CD4-positive, alpha-beta memory T cell (primary cell): ENCODE measurements at regions not wholly inside any gene's neighbourhood (a gene's known extent, or its start where the extent isn't known, plus 50 kb on each side); places are given as distances from the start of the nearest gene placed in this dataset.

ENCODE experiments used
- CTCF ChIA-PET: fragments of 350-600 bp; sonication (Branson Sonifier 250); formaldehyde crosslinking; loops from one replicate; lab custom pipeline; 2021; ENCODE audit warnings: inconsistent platforms; ENCODE audit not compliant: partially characterized antibody; lab: Charles Lee
- POLR2A ChIA-PET: fragments of 350-600 bp; sonication (Branson Sonifier 250); formaldehyde crosslinking; loops from one replicate; lab custom pipeline; 2021; ENCODE audit not compliant: partially characterized antibody; lab: Charles Lee
- DNase-seq, 5 donors: peaks; one replicate each; pipeline versions ENCODE4 v3.0.0 to v3.0.0-alpha.2; 2020 to 2022; ENCODE audit warnings: mixed read lengths in 1 of 5
- H3K27ac ChIP-seq: one replicate; pipeline ENCODE4 v1.7.0; 2013; ENCODE audit warnings: low read depth, low read length
- H3K27me3 ChIP-seq: 2 replicates; pipeline ENCODE4 v1.7.0; 2013; ENCODE audit warnings: mild to moderate bottlenecking, low read length, moderate library complexity; ENCODE audit not compliant: insufficient read depth
- H3K36me3 ChIP-seq: 2 replicates; pipeline ENCODE4 v1.7.0; 2013; ENCODE audit warnings: mild to moderate bottlenecking, low read length, moderate library complexity; ENCODE audit not compliant: insufficient read depth
- H3K4me1 ChIP-seq: 2 replicates; pipeline ENCODE4 v1.7.0; 2013; ENCODE audit warnings: mild to moderate bottlenecking, low read length, moderate library complexity; ENCODE audit not compliant: insufficient read depth
- H3K4me3 ChIP-seq, 2 donors: one replicate each; pipeline ENCODE4 v1.7.0; 2013; ENCODE audit warnings: low read length in 2 of 2, mild to moderate bottlenecking in 1 of 2
- H3K9me3 ChIP-seq, 2 donors: one replicate each; pipeline ENCODE4 v1.7.0; 2013; ENCODE audit warnings: low read length in 2 of 2, control low read depth in 1 of 2; ENCODE audit not compliant: control insufficient read depth in 1 of 2
- H3K27ac Mint-ChIP-seq, 7 donors: one replicate each; pipeline ENCODE4 v1.8.0; 2020 to 2021; ENCODE audit warnings: mixed read lengths in 7 of 7, mild to moderate bottlenecking in 6 of 7, inconsistent platforms in 3 of 7, moderate library complexity in 3 of 7
- H3K27me3 Mint-ChIP-seq, 2 donors: one replicate each; pipeline ENCODE4 v1.8.0; 2020 to 2021; ENCODE audit warnings: mixed read lengths in 2 of 2
- H3K36me3 Mint-ChIP-seq, 2 donors: one replicate each; pipeline ENCODE4 v1.8.0; 2020 to 2021; ENCODE audit warnings: mixed read lengths in 2 of 2, inconsistent platforms in 1 of 2, mild to moderate bottlenecking in 1 of 2
- H3K4me1 Mint-ChIP-seq, 4 donors: one replicate each; pipeline ENCODE4 v1.8.0; 2020 to 2021; ENCODE audit warnings: mixed read lengths in 4 of 4, mild to moderate bottlenecking in 1 of 4
- H3K4me3 Mint-ChIP-seq, 8 donors: one replicate each; pipeline ENCODE4 v1.8.0; 2020 to 2021; ENCODE audit warnings: mixed read lengths in 8 of 8, mild to moderate bottlenecking in 7 of 8, moderate library complexity in 6 of 8, inconsistent platforms in 3 of 8
- H3K9me3 Mint-ChIP-seq, 8 donors: one replicate each; pipeline ENCODE4 v1.8.0; 2020 to 2021; ENCODE audit warnings: mixed read lengths in 8 of 8, mild to moderate bottlenecking in 5 of 8, inconsistent platforms in 3 of 8, moderate library complexity in 1 of 8
- intact Hi-C: fragments of 100-400 bp; cut with micrococcal nuclease; formaldehyde crosslinking; loops from one replicate; pipeline ENCODE4 v1.15.1; 2023

GRCh38 chr6:156650896-156651390 is 126.2 kb upstream of the ARID1B start:
- Mint-ChIP-seq H3K4me3 (no peak overlapping the region), H3K4me1 (peaks cover 8 to 13% (median 10%) of the 10 kb centered on the region in 4 donors), H3K27me3 (peaks cover 7 to 15% of the 10 kb centered on the region in 2 donors), H3K36me3 (no peaks in the 10 kb centered on the region), H3K27ac (no peak overlapping the region), H3K9me3 (peaks cover 0 to 3% (median 0%) of the 10 kb centered on the region in 8 donors)
- ChIA-PET CTCF (no interaction called here), POLR2A (no interaction called here)
- no peaks in the 10 kb centered on the region for H3K36me3 ChIP-seq
- H3K4me1 ChIP-seq = peaks cover 5% of the 10 kb centered on the region
- no peak for DNase-seq
- no peaks in the 10 kb centered on the region for H3K9me3 ChIP-seq
- no peaks in the 10 kb centered on the region for H3K27me3 ChIP-seq
- H3K4me3 ChIP-seq = no peak overlapping the region
- H3K27ac ChIP-seq = no peak overlapping the region
- intact Hi-C loops = no loop called here

- peaks cover 0 to 6% (median 0%) of the 10 kb centered on the region in 8 donors for H3K9me3 Mint-ChIP-seq
- ChIA-PET CTCF (no interaction called here), POLR2A (no interaction called here)
- no peaks in the 10 kb centered on the region for H3K36me3 Mint-ChIP-seq
- Histone ChIP-seq H3K27me3 (no peaks in the 10 kb centered on the region), H3K4me1 (peaks cover 5% of the 10 kb centered on the region), H3K27ac (no peak overlapping the region), H3K36me3 (no peaks in the 10 kb centered on the region), H3K9me3 (no peaks in the 10 kb centered on the region), H3K4me3 (no peak overlapping the region)
- peaks cover 11 to 18% of the 10 kb centered on the region in 2 donors for H3K27me3 Mint-ChIP-seq
- H3K27ac Mint-ChIP-seq = peak overlapping the region in 1 of 7 donors; percentile 56
- no peak for DNase-seq
- H3K4me1 Mint-ChIP-seq = peaks cover 8 to 13% (median 10%) of the 10 kb centered on the region in 4 donors
- intact Hi-C loops = no loop called here
- peak overlapping the region in 2 of 8 donors; percentile 10 to 34 for H3K4me3 Mint-ChIP-seq
These were observed 128.6 kb upstream of the ARID1B start for GRCh38 chr6:156648616-156649015.

GRCh38 chr6:156647991-156648390 is 129.2 kb upstream of the ARID1B start:
- H3K36me3 Mint-ChIP-seq = no peaks in the 10 kb centered on the region
- H3K4me1 Mint-ChIP-seq = peaks cover 8 to 13% (median 10%) of the 10 kb centered on the region in 4 donors
- H3K27ac ChIP-seq = no peak overlapping the region
- H3K27me3 ChIP-seq = no peaks in the 10 kb centered on the region
- peaks cover 0 to 6% (median 0%) of the 10 kb centered on the region in 8 donors for H3K9me3 Mint-ChIP-seq
- peak overlapping the region in 1 of 7 donors; percentile 65 for H3K27ac Mint-ChIP-seq
- intact Hi-C loops = no loop called here
- H3K27me3 Mint-ChIP-seq = peaks cover 11 to 19% of the 10 kb centered on the region in 2 donors
- no peak overlapping the region for H3K4me3 ChIP-seq
- H3K4me3 Mint-ChIP-seq = peak overlapping the region in 4 of 8 donors; percentile 50 to 62 (median 52)
- peaks cover 5% of the 10 kb centered on the region for H3K4me1 ChIP-seq
- ChIA-PET POLR2A (no interaction called here), CTCF (no interaction called here)
- no peak for DNase-seq
- no peaks in the 10 kb centered on the region for H3K36me3 ChIP-seq
- no peaks in the 10 kb centered on the region for H3K9me3 ChIP-seq

GRCh38 chr6:156647140-156647784 is 129.9 kb upstream of the ARID1B start:
- H3K27me3 ChIP-seq = no peaks in the 10 kb centered on the region
- DNase-seq = no peak
- Mint-ChIP-seq H3K36me3 (no peaks in the 10 kb centered on the region), H3K9me3 (peaks cover 0 to 5% (median 0%) of the 10 kb centered on the region in 8 donors), H3K4me3 (peak overlapping the region in 5 of 8 donors; percentile 10 to 69 (median 51)), H3K27me3 (peaks cover 7 to 16% of the 10 kb centered on the region in 2 donors), H3K4me1 (peaks cover 8 to 13% (median 10%) of the 10 kb centered on the region in 4 donors), H3K27ac (peak overlapping the region in 1 of 7 donors; percentile 19)
- no peak overlapping the region for H3K27ac ChIP-seq
- POLR2A ChIA-PET = no interaction called here
- CTCF ChIA-PET = no interaction called here
- intact Hi-C loops = no loop called here
- H3K9me3 ChIP-seq = no peaks in the 10 kb centered on the region
- H3K4me1 ChIP-seq = peaks cover 5% of the 10 kb centered on the region
- no peaks in the 10 kb centered on the region for H3K36me3 ChIP-seq
- H3K4me3 ChIP-seq = no peak overlapping the region

- Mint-ChIP-seq H3K27ac (no peak overlapping the region), H3K36me3 (no peaks in the 10 kb centered on the region), H3K4me3 (peak overlapping the region in 1 of 8 donors; percentile 4), H3K4me1 (peaks cover 8 to 13% (median 10%) of the 10 kb centered on the region in 4 donors), H3K9me3 (peaks cover 0 to 8% (median 0%) of the 10 kb centered on the region in 8 donors), H3K27me3 (peaks cover 7 to 16% of the 10 kb centered on the region in 2 donors)
- no peak for DNase-seq
- Histone ChIP-seq H3K27ac (no peak overlapping the region), H3K4me3 (no peak overlapping the region), H3K9me3 (no peaks in the 10 kb centered on the region), H3K36me3 (no peaks in the 10 kb centered on the region), H3K4me1 (peaks cover 5% of the 10 kb centered on the region), H3K27me3 (no peaks in the 10 kb centered on the region)
- ChIA-PET CTCF (no interaction called here), POLR2A (no interaction called here)
- intact Hi-C loops = no loop called here
These were observed 130.7 kb upstream of the ARID1B start for GRCh38 chr6:156646496-156646895.

- H3K4me3 Mint-ChIP-seq = no peak overlapping the region
- H3K27me3 ChIP-seq = no peaks in the 10 kb centered on the region
- H3K4me3 ChIP-seq = no peak overlapping the region
- peaks cover 5% of the 10 kb centered on the region for H3K4me1 ChIP-seq
- H3K36me3 ChIP-seq = no peaks in the 10 kb centered on the region
- H3K4me1 Mint-ChIP-seq = peaks cover 8 to 13% (median 10%) of the 10 kb centered on the region in 4 donors
- H3K27ac Mint-ChIP-seq = no peak overlapping the region
- no peak overlapping the region for H3K27ac ChIP-seq
- peaks cover 0 to 14% (median 0%) of the 10 kb centered on the region in 8 donors for H3K9me3 Mint-ChIP-seq
- no peaks in the 10 kb centered on the region for H3K9me3 ChIP-seq
- intact Hi-C loops = no loop called here
- ChIA-PET CTCF (no interaction called here), POLR2A (no interaction called here)
- peaks cover 7 to 16% of the 10 kb centered on the region in 2 donors for H3K27me3 Mint-ChIP-seq
- H3K36me3 Mint-ChIP-seq = no peaks in the 10 kb centered on the region
- DNase-seq = no peak
These were observed 132.1 kb upstream of the ARID1B start for GRCh38 chr6:156645097-156645496.

GRCh38 chr6:156639009-156639721 is 138.0 kb upstream of the ARID1B start:
- peaks cover 0 to 2% of the 10 kb centered on the region in 2 donors for H3K27me3 Mint-ChIP-seq
- H3K4me1 ChIP-seq = peaks cover 13% of the 10 kb centered on the region
- H3K4me3 ChIP-seq = no peak overlapping the region
- no peak overlapping the region for H3K4me3 Mint-ChIP-seq
- peaks cover 0 to 14% (median 1%) of the 10 kb centered on the region in 8 donors for H3K9me3 Mint-ChIP-seq
- no peak for DNase-seq
- no peaks in the 10 kb centered on the region for H3K27me3 ChIP-seq
- no peaks in the 10 kb centered on the region for H3K9me3 ChIP-seq
- H3K36me3 ChIP-seq = no peaks in the 10 kb centered on the region
- peaks cover 13 to 18% (median 15%) of the 10 kb centered on the region in 4 donors for H3K4me1 Mint-ChIP-seq
- POLR2A ChIA-PET = no interaction called here
- no peak overlapping the region for H3K27ac Mint-ChIP-seq
- CTCF ChIA-PET = no interaction called here
- H3K36me3 Mint-ChIP-seq = no peaks in the 10 kb centered on the region
- intact Hi-C loops = no loop called here
- no peak overlapping the region for H3K27ac ChIP-seq
